Endothelial cell of umbilical vein (primary cell): ENCODE measurements at regions not wholly inside any gene's neighbourhood (a gene's known extent, or its start where the extent isn't known, plus 50 kb on each side); places are given as distances from the start of the nearest gene placed in this dataset.

ENCODE experiments used
- BruUV-seq: library from RNA; stranded (reverse); fragments of 400-500 nt; replicated peaks from 2 replicates; lab custom pipeline; 2021; lab: Mats Ljungman, UMichigan
- CTCF ChIA-PET: fragments of 300-600, 350-600 bp; sonication (Branson Sonifier 250); formaldehyde crosslinking; loops from one replicate; lab custom pipeline; 2021; ENCODE audit warnings: antibody characterized with exemption, inconsistent platforms; lab: Charles Lee
- POLR2A ChIA-PET: fragments of 300-600, 350-600 bp; sonication (Branson Sonifier 250); formaldehyde crosslinking; loops from one replicate; lab custom pipeline; 2021; ENCODE audit warnings: antibody characterized with exemption, inconsistent platforms; lab: Charles Lee
- DNase-seq: peaks from one replicate; pipeline ENCODE4 v3.0.0-alpha.2; 2011; ENCODE audit warnings: low read depth, low spot score
- FAIRE-seq: peaks from 2 replicates; lab custom pipeline; 2011; peaks lifted over from hg19 to GRCh38; lab: Jason Lieb, UNC
- H2AFZ ChIP-seq: 2 replicates; pipeline ENCODE4 v1.6.0; 2012; ENCODE audit warnings: low read depth, low read length, control low read depth, inconsistent platforms
- H3K27ac ChIP-seq: 2 replicates; pipeline ENCODE4 v1.5.1; 2011; ENCODE audit warnings: low read depth, mild to moderate bottlenecking, control low read depth, low read length, moderate library complexity; ENCODE audit not compliant: insufficient read depth
- H3K27me3 ChIP-seq, 2 experiments: 2 replicates each; pipeline versions ENCODE4 v1.6.0 to v1.6.1; 2011; ENCODE audit warnings: low read length in 2 of 2, mixed read lengths in 1 of 2; ENCODE audit not compliant: control insufficient read depth in 2 of 2, insufficient read depth in 2 of 2
- H3K36me3 ChIP-seq, 2 experiments: 2 replicates in 1 of 2; 3 replicates in 1 of 2; pipeline ENCODE4 v1.5.1; 2011; ENCODE audit warnings: low read length in 2 of 2, mild to moderate bottlenecking in 1 of 2, moderate library complexity in 1 of 2; ENCODE audit not compliant: control insufficient read depth in 2 of 2, insufficient read depth in 2 of 2; ENCODE audit errors: extremely low read depth in 1 of 2
- H3K4me1 ChIP-seq: 3 replicates; pipeline ENCODE4 v1.5.1; 2011; ENCODE audit warnings: mild to moderate bottlenecking, low read length; ENCODE audit not compliant: control insufficient read depth, insufficient read depth; ENCODE audit errors: extremely low read depth
- H3K4me2 ChIP-seq: 2 replicates; pipeline ENCODE4 v1.6.1; 2011; ENCODE audit warnings: low read length, control low read depth, mixed read lengths; ENCODE audit not compliant: insufficient read depth
- H3K4me3 ChIP-seq, 3 experiments: fragments of 200-600 bp in 1 of 3; sonication (generic), shearing (Covaris generic) in 1 of 3; replicated peaks in 1 of 3; 2 replicates each; pipeline ENCODE4 v1.5.1; 2011 to 2016; ENCODE audit warnings: control low read depth in 3 of 3, low read length in 3 of 3, mild to moderate bottlenecking in 2 of 3, inconsistent platforms in 1 of 3, low read depth in 1 of 3, moderate library complexity in 1 of 3; ENCODE audit not compliant: insufficient read depth in 1 of 3
- H3K79me2 ChIP-seq: 2 replicates; pipeline ENCODE4 v1.6.0; 2012; ENCODE audit warnings: low read length, inconsistent platforms; ENCODE audit not compliant: control insufficient read depth, insufficient read depth
- H3K9ac ChIP-seq: replicated peaks from 2 replicates; pipeline ENCODE3; 2011; ENCODE audit warnings: low read length, control low read depth; ENCODE audit not compliant: insufficient read depth; ENCODE audit errors: extremely low read depth
- H3K9me1 ChIP-seq: replicated peaks from 3 replicates; pipeline ENCODE4 v1.6.0; 2011; ENCODE audit warnings: mild to moderate bottlenecking, low read length; ENCODE audit not compliant: control insufficient read depth, insufficient read depth; ENCODE audit errors: extremely low read depth
- H3K9me3 ChIP-seq: replicated peaks from 2 replicates; pipeline ENCODE4 v1.5.1; 2012; ENCODE audit warnings: low read length, inconsistent platforms; ENCODE audit not compliant: control insufficient read depth, insufficient read depth
- H4K20me1 ChIP-seq: replicated peaks from 2 replicates; pipeline ENCODE3; 2011; ENCODE audit warnings: mild to moderate bottlenecking, low read length; ENCODE audit not compliant: control insufficient read depth, insufficient read depth; ENCODE audit errors: extremely low read depth
- CTCF ChIP-seq, 2 donors: IDR thresholded peaks; 1 replicate in 1 of 2; 2 replicates in 1 of 2; pipeline ENCODE4 v1.5.1; 2011; ENCODE audit warnings: low read length in 2 of 2, mild to moderate bottlenecking in 2 of 2, moderate library complexity in 2 of 2, control low read depth in 1 of 2, inconsistent platforms in 1 of 2, low read depth in 1 of 2; ENCODE audit not compliant: insufficient read depth in 1 of 2; ENCODE audit errors: extremely low read depth in 1 of 2
- EZH2 ChIP-seq: IDR thresholded peaks from 2 replicates; pipeline ENCODE4 v1.6.1; 2012; ENCODE audit warnings: borderline replicate concordance, low read depth, mild to moderate bottlenecking, moderate library complexity, low read length, inconsistent platforms; ENCODE audit not compliant: severe bottlenecking
- FOS ChIP-seq: IDR thresholded peaks from 2 replicates; pipeline ENCODE4 v1.6.1; 2011; ENCODE audit warnings: mild to moderate bottlenecking, low read length, moderate library complexity, borderline replicate concordance; ENCODE audit not compliant: insufficient read depth
- GATA2 ChIP-seq: IDR thresholded peaks from 2 replicates; pipeline ENCODE4 v1.7.0; 2011; ENCODE audit warnings: low read depth, mild to moderate bottlenecking, moderate library complexity, mixed read lengths, low read length; ENCODE audit not compliant: insufficient read length, insufficient read depth
- JUN ChIP-seq: IDR thresholded peaks from 2 replicates; pipeline ENCODE4 v1.6.1; 2011; ENCODE audit warnings: borderline replicate concordance, low read depth; ENCODE audit not compliant: insufficient read length, insufficient read depth
- MYC ChIP-seq: IDR thresholded peaks from one replicate; pipeline ENCODE4 v1.6.1; 2011; ENCODE audit warnings: mild to moderate bottlenecking, low read depth, low read length
- POLR2A ChIP-seq: IDR thresholded peaks from 2 replicates; pipeline ENCODE4 v1.6.1; 2012; ENCODE audit warnings: low read depth, mild to moderate bottlenecking, control low read depth, low read length
- POLR2AphosphoS5 ChIP-seq: IDR thresholded peaks from 2 replicates; pipeline ENCODE4 v1.6.1; 2012; ENCODE audit warnings: low read depth, mild to moderate bottlenecking, control low read depth, low read length, moderate library complexity; ENCODE audit not compliant: insufficient read depth
- dilution Hi-C: fragments of 300-500 bp; cut with MboI; formaldehyde crosslinking; loops from one replicate; pipeline ENCODE4 v1.15.0; 2019; ENCODE audit warnings: low sequenced_read_pairs; ENCODE audit not compliant: extremely low pct_ligation_motif_present
- intact Hi-C: fragments of 100-400 bp; cut with micrococcal nuclease; formaldehyde crosslinking; loops from one replicate; pipeline ENCODE4 v1.10.0; 2022
- TF ChIP-seq, protein P1 (sequence below): IDR thresholded peaks from 2 replicates; pipeline ENCODE4 v1.6.1; 2011; ENCODE audit not compliant: insufficient read depth, insufficient read length

- FAIRE-seq, result no peak
- H3K4me3 ChIP-seq, result no peak overlapping the region
- CTCF ChIA-PET, result interaction anchor here (1.4 kb wide), 1 partner anchor 1229 kb away, joined by 3 read pairs; no protein-coding TSS in a partner anchor
Measured at GRCh38 chr12:91379051-91379775, 196.6 kb upstream of the DCN start.

More at GRCh38 chr12:91379051-91379775, 196.6 kb upstream of the DCN start:
- Histone ChIP-seq H3K9me3 (no peaks in the 10 kb centered on the region), H3K9me1 (no peaks in the 10 kb centered on the region), H3K4me2 (no peak overlapping the region), H3K27ac (no peak overlapping the region), H3K4me1 (peaks cover 8% of the 10 kb centered on the region), H3K27me3 (no peaks in the 10 kb centered on the region), H2AFZ (no peak overlapping the region), H3K36me3 (no peaks in the 10 kb centered on the region), H3K9ac (no peak overlapping the region), H4K20me1 (no peaks in the 10 kb centered on the region), H3K79me2 (no peaks in the 10 kb centered on the region)
- dilution Hi-C loops (no loop called here), intact Hi-C loops (no loop called here)
- TF ChIP-seq CTCF (IDR thresholded peaks at IDR 0.05; ENCODE audit: extremely low read depth in 1 of 2, insufficient read depth in 1 of 2, low read depth in 1 of 2, low read length in 2 of 2) (no peak), POLR2AphosphoS5 (no peak), GATA2 (no peak), EZH2 (no peak), MYC (no peak), JUN (no peak), POLR2A (no peak), FOS (no peak)
- TF ChIP-seq, protein P1, sequence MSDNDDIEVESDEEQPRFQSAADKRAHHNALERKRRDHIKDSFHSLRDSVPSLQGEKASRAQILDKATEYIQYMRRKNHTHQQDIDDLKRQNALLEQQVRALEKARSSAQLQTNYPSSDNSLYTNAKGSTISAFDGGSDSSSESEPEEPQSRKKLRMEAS, result no peak
- no TSS peak for BruUV-seq
- no peak for DNase-seq
- POLR2A ChIA-PET, result no interaction called here
